Hepatocyte (in vitro differentiated cells): ENCODE measurements at regions not wholly inside any gene's neighbourhood (a gene's known extent, or its start where the extent isn't known, plus 50 kb on each side); places are given as distances from the start of the nearest gene placed in this dataset.

Experiments used
- DNase-seq: peaks from one replicate; pipeline ENCODE4 v3.0.0-alpha.2; 2016; ENCODE audit warnings: low spot score
- H2AFZ ChIP-seq: fragments of 200-600 bp; sonication (generic); 2 replicates; pipeline ENCODE4 v1.6.0; 2016; ENCODE audit warnings: antibody characterized with exemption, mild to moderate bottlenecking
- H3K27ac ChIP-seq: fragments of 200-600 bp; sonication (generic); 2 replicates; pipeline ENCODE4 v1.5.1; 2016; ENCODE audit warnings: mild to moderate bottlenecking
- H3K27me3 ChIP-seq: fragments of 200-600 bp; sonication (generic); 2 replicates; pipeline ENCODE4 v1.6.1; 2016
- H3K36me3 ChIP-seq: fragments of 200-600 bp; sonication (generic); replicated peaks from 2 replicates; pipeline ENCODE4 v1.5.1; 2016; ENCODE audit warnings: low read depth; ENCODE audit not compliant: insufficient read depth
- H3K4me1 ChIP-seq: fragments of 200-600 bp; sonication (generic); 2 replicates; pipeline ENCODE4 v1.5.1; 2016; ENCODE audit warnings: mild to moderate bottlenecking, moderate library complexity; ENCODE audit not compliant: insufficient read depth
- H3K4me2 ChIP-seq: fragments of 200-600 bp; sonication (generic); 2 replicates; pipeline ENCODE4 v1.6.0; 2016
- H3K4me3 ChIP-seq: fragments of 200-600 bp; sonication (generic); 2 replicates; pipeline ENCODE4 v1.5.1; 2016; ENCODE audit warnings: mild to moderate bottlenecking
- H3K79me2 ChIP-seq: fragments of 200-600 bp; sonication (generic); 2 replicates; pipeline ENCODE4 v1.6.0; 2017; ENCODE audit warnings: mild to moderate bottlenecking
- H3K9me2 ChIP-seq: fragments of 200-600 bp; sonication (generic); replicated peaks from 2 replicates; pipeline ENCODE4 v1.6.0; 2017; ENCODE audit warnings: mild to moderate bottlenecking; ENCODE audit not compliant: insufficient read depth
- H3K9me3 ChIP-seq: fragments of 200-600 bp; sonication (generic); 2 replicates; pipeline ENCODE4 v1.5.1; 2016; ENCODE audit warnings: low read depth, mild to moderate bottlenecking
- H4K20me1 ChIP-seq: fragments of 200-600 bp; sonication (generic); 2 replicates; pipeline ENCODE4 v1.6.0; 2016; ENCODE audit warnings: mild to moderate bottlenecking; ENCODE audit not compliant: insufficient read depth, poor library complexity, severe bottlenecking
- CTCF ChIP-seq: fragments of 200-600 bp; sonication (generic); IDR thresholded peaks from 2 replicates; pipeline ENCODE4 v1.5.1; 2016; ENCODE audit warnings: antibody characterized with exemption, mild to moderate bottlenecking; ENCODE audit not compliant: poor library complexity
- EZH2 ChIP-seq: fragments of 200-600 bp; sonication (generic); IDR thresholded peaks from 2 replicates; pipeline ENCODE4 v1.6.1; 2016; ENCODE audit warnings: antibody characterized with exemption, mild to moderate bottlenecking, borderline replicate concordance
- EZH2phosphoT487 ChIP-seq: fragments of 200-600 bp; sonication (generic); IDR thresholded peaks from one replicate; pipeline ENCODE4 v1.6.1; 2018; ENCODE audit warnings: antibody characterized with exemption, mild to moderate bottlenecking, low read depth, moderate library complexity; ENCODE audit not compliant: unreplicated experiment, severe bottlenecking
- WGBS: methylation state at CpG from one replicate; pipeline ENCODE4 v1.1.6; 2016; ENCODE audit warnings: low lambda C conversion rate; ENCODE audit errors: missing lambda C conversion rate; 5-methylcytosine and 5-hydroxymethylcytosine counted together

- Histone ChIP-seq H3K9me2 (no peaks in the 10 kb centered on the region), H2AFZ (no peak overlapping the region), H3K9me3 (no peaks in the 10 kb centered on the region), H3K27ac (no peak overlapping the region), H3K4me1 (no peaks in the 10 kb centered on the region), H3K36me3 (no peaks in the 10 kb centered on the region), H3K4me3 (no peak overlapping the region), H3K79me2 (no peaks in the 10 kb centered on the region), H3K4me2 (no peak overlapping the region), H3K27me3 (no peaks in the 10 kb centered on the region), H4K20me1 (no peaks in the 10 kb centered on the region)
- WGBS: 80% methylated on average over 3 of the region's 3 CpGs
- TF ChIP-seq CTCF (no peak), EZH2 (no peak), EZH2phosphoT487 (no peak)
- no peak for DNase-seq
Observed at GRCh38 chr5:2280318-2280717, 397.6 kb upstream of the IRX4 start.

- no peaks in the 10 kb centered on the region for H4K20me1 ChIP-seq
- no peak for DNase-seq
- no peaks in the 10 kb centered on the region for H3K79me2 ChIP-seq
- no peak overlapping the region for H3K4me3 ChIP-seq
- no peaks in the 10 kb centered on the region for H3K27me3 ChIP-seq
- no peak overlapping the region for H2AFZ ChIP-seq
- H3K9me2 ChIP-seq: no peaks in the 10 kb centered on the region
- no peaks in the 10 kb centered on the region for H3K9me3 ChIP-seq
- no peaks in the 10 kb centered on the region for H3K36me3 ChIP-seq
- TF ChIP-seq EZH2 (no peak), CTCF (no peak), EZH2phosphoT487 (no peak)
- H3K4me1 ChIP-seq: no peaks in the 10 kb centered on the region
- no peak overlapping the region for H3K27ac ChIP-seq
- 88% methylated on average over 27 of the region's 27 CpGs for WGBS
- H3K4me2 ChIP-seq: no peak overlapping the region
Observed at GRCh38 chr5:2278825-2279456, 396.2 kb upstream of the IRX4 start.

GRCh38 chr5:2277886-2278285, 395.2 kb upstream of the IRX4 start:
- Histone ChIP-seq H3K27ac (no peak overlapping the region), H3K4me1 (no peaks in the 10 kb centered on the region)

GRCh38 chr5:2276101-2276500, 393.4 kb upstream of the IRX4 start:
- 87% methylated on average over 8 of the region's 8 CpGs for WGBS
- Histone ChIP-seq H3K9me3 (no peaks in the 10 kb centered on the region), H3K36me3 (no peaks in the 10 kb centered on the region), H3K79me2 (no peaks in the 10 kb centered on the region), H3K4me1 (no peaks in the 10 kb centered on the region), H4K20me1 (no peaks in the 10 kb centered on the region), H3K4me2 (no peak overlapping the region), H2AFZ (no peak overlapping the region), H3K27me3 (no peaks in the 10 kb centered on the region), H3K4me3 (no peak overlapping the region), H3K9me2 (no peaks in the 10 kb centered on the region), H3K27ac (no peak overlapping the region)
- TF ChIP-seq EZH2phosphoT487 (no peak), CTCF (no peak), EZH2 (no peak)
- DNase-seq: no peak

More at GRCh38 chr5:2277886-2278285, 395.2 kb upstream of the IRX4 start:
- TF ChIP-seq EZH2: no peak
- H2AFZ ChIP-seq: no peak overlapping the region
- no peak overlapping the region for H3K4me2 ChIP-seq
- no peak overlapping the region for H3K4me3 ChIP-seq
- H4K20me1 ChIP-seq: no peaks in the 10 kb centered on the region
- DNase-seq: no peak
- H3K27me3 ChIP-seq: no peaks in the 10 kb centered on the region
- no peaks in the 10 kb centered on the region for H3K9me2 ChIP-seq
- no peaks in the 10 kb centered on the region for H3K9me3 ChIP-seq
- 90% methylated on average over 15 of the region's 15 CpGs for WGBS
- H3K36me3 ChIP-seq: no peaks in the 10 kb centered on the region
- H3K79me2 ChIP-seq: no peaks in the 10 kb centered on the region
